Progenitor cell of endocrine pancreas (in vitro differentiated cells): ENCODE measurements at regions not wholly inside any gene's neighbourhood (a gene's known extent, or its start where the extent isn't known, plus 50 kb on each side); places are given as distances from the start of the nearest gene placed in this dataset.

Experiments
- DNase-seq: peaks from one replicate; pipeline ENCODE4 v3.0.0; 2021; ENCODE audit warnings: low spot score; ENCODE audit not compliant: unreplicated experiment
- H3K27ac Mint-ChIP-seq: 2 replicates; pipeline ENCODE4 v1.8.0; 2021; ENCODE audit warnings: mild to moderate bottlenecking, moderate library complexity, mixed read lengths
- H3K27me3 Mint-ChIP-seq: 2 replicates; pipeline ENCODE4 v1.8.0; 2021; ENCODE audit warnings: mixed read lengths
- H3K36me3 Mint-ChIP-seq: 2 replicates; pipeline ENCODE4 v1.8.0; 2022; ENCODE audit warnings: mixed read lengths; ENCODE audit not compliant: insufficient read depth
- H3K4me1 Mint-ChIP-seq: 2 replicates; pipeline ENCODE4 v1.8.0; 2021; ENCODE audit warnings: low read depth, mixed read lengths
- H3K4me3 Mint-ChIP-seq: 2 replicates; pipeline ENCODE4 v1.8.0; 2021; ENCODE audit warnings: low read depth, mild to moderate bottlenecking, moderate library complexity, mixed read lengths
- H3K9me3 Mint-ChIP-seq: 2 replicates; pipeline ENCODE4 v1.8.0; 2021; ENCODE audit warnings: low read depth, mixed read lengths
- TF ChIP-seq, protein P1 (sequence below): fragments of 200-600 bp; sonication (generic); IDR thresholded peaks from one replicate; pipeline ENCODE4 v1.5.0; 2021; ENCODE audit warnings: antibody characterized with exemption, mild to moderate bottlenecking; ENCODE audit not compliant: unreplicated experiment

DNA sequence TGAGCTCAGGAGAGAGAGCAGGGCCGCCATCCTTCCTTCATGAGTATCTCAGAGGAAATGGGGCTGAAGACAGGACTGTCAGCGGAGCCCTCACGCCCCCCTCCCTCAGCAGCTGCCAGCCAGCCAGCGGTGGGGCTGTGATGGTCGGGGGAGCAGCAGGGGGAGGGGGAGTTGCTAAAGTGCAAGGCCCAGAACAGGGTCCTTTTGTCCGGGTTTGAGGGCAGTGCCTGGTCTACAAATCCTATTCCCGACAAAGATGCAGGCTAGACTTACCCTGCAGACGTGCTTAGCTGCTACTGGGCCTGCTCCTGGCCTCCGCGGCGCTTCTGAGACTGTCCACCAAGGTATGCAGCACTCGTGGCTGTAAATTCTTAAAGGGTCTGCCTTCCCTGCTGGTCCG lies 593.4 kb upstream of the CDH4 start:
- peaks cover 37% of the 10 kb centered on the region for H3K27me3 Mint-ChIP-seq
- peaks cover 18% of the 10 kb centered on the region for H3K9me3 Mint-ChIP-seq
- H3K36me3 Mint-ChIP-seq = no peaks in the 10 kb centered on the region
- H3K27ac Mint-ChIP-seq = no peak overlapping the region
- TF ChIP-seq, protein P1, sequence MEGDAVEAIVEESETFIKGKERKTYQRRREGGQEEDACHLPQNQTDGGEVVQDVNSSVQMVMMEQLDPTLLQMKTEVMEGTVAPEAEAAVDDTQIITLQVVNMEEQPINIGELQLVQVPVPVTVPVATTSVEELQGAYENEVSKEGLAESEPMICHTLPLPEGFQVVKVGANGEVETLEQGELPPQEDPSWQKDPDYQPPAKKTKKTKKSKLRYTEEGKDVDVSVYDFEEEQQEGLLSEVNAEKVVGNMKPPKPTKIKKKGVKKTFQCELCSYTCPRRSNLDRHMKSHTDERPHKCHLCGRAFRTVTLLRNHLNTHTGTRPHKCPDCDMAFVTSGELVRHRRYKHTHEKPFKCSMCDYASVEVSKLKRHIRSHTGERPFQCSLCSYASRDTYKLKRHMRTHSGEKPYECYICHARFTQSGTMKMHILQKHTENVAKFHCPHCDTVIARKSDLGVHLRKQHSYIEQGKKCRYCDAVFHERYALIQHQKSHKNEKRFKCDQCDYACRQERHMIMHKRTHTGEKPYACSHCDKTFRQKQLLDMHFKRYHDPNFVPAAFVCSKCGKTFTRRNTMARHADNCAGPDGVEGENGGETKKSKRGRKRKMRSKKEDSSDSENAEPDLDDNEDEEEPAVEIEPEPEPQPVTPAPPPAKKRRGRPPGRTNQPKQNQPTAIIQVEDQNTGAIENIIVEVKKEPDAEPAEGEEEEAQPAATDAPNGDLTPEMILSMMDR = no peak
- no peak for DNase-seq
- peaks cover 4% of the 10 kb centered on the region for H3K4me1 Mint-ChIP-seq
- H3K4me3 Mint-ChIP-seq = no peak overlapping the region

DNA sequence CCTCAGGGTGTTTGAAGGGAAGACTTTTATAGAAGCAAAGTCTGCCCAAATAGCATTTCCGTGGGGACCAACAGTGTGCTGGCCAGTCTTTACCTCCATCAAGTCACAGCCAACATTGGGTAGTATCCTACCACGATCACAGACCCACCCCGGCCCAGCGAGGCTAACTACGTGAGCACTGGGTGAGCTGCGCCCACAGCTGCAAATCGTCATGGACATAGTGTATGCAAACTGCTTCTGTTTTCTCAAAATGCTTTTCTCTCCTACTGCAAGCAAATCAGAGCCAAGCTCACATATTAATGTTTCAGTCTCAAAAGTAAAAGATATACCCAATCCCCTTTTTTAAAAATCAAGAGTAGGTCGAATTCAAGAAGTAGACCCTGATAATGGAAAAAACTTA lies 592.8 kb upstream of the CDH4 start:
- Mint-ChIP-seq H3K4me1 (peaks cover 4% of the 10 kb centered on the region), H3K4me3 (no peak overlapping the region), H3K9me3 (peaks cover 18% of the 10 kb centered on the region), H3K27ac (no peak overlapping the region), H3K36me3 (no peaks in the 10 kb centered on the region), H3K27me3 (peaks cover 38% of the 10 kb centered on the region)
- no peak for DNase-seq
- TF ChIP-seq, protein P1 = no peak

DNA sequence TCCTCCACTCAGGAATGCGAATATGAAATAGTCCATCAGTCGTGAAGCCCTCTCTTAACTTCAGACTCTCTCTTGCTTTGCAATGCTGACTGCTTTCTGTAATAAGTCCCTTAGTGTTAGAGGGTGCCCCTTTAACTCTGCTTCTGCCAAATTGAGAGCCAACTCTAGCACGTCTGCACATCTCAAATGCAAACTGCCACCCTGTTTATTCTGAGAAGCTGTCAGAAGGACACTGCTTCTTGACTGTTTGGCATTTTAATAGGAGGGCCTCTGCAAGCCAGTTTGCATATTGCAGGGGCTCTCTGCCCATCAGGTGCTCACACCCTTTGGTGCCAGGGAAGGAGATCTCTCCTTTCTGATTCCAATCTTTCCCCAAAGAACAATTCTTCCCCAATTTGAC lies 589.8 kb upstream of the CDH4 start:
- Mint-ChIP-seq H3K27ac (no peak overlapping the region), H3K9me3 (no peaks in the 10 kb centered on the region), H3K27me3 (peaks cover 42% of the 10 kb centered on the region), H3K4me1 (no peaks in the 10 kb centered on the region), H3K4me3 (no peak overlapping the region), H3K36me3 (no peaks in the 10 kb centered on the region)
- TF ChIP-seq, protein P1 = no peak
- no peak for DNase-seq

DNA sequence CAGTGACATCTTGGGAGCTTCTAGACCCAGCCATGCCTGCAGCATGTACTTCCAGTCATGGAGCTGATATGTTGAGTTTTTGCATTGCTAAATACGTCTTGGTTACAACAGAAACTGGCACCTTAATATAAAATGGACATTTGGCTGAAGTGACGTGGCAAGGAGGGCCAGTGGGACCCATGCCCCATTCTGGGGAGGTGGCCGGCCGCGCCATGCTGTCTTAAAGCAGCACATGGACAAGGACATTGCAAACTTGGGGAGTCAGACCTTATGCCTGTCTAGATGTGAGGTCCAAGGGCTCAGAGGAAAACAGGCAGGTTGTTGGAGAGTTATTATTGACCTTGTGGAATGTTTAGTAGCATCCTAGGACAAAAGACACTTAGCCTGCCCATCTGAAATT lies 588.0 kb upstream of the CDH4 start:
- TF ChIP-seq, protein P1 = no peak
- Mint-ChIP-seq H3K9me3 (no peaks in the 10 kb centered on the region), H3K27me3 (peaks cover 47% of the 10 kb centered on the region), H3K4me1 (no peaks in the 10 kb centered on the region), H3K36me3 (no peaks in the 10 kb centered on the region), H3K4me3 (no peak overlapping the region), H3K27ac (no peak overlapping the region)
- DNase-seq = no peak

DNA sequence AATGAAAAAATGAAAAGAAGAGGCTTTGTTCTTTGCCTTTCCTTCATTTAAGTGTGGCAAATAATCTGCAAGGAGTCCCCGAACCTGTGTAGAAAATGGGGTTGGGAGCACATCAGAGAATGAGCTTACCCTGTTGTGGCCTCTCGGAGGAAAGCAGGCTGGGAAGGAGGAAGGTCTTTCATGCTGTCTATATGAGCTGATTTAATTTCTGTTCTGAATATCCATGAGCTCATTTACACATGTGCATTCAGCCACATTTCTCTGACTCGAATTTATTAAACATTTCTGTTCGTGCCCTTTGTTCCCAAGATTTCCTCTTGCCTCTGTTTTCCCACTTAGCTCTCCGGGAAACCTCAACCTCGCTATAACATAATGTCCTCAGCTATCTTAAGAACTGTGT lies 584.4 kb upstream of the CDH4 start:
- DNase-seq = no peak
- Mint-ChIP-seq H3K9me3 (no peaks in the 10 kb centered on the region), H3K27ac (no peak overlapping the region), H3K4me1 (no peaks in the 10 kb centered on the region), H3K4me3 (no peak overlapping the region), H3K36me3 (no peaks in the 10 kb centered on the region), H3K27me3 (peaks cover 54% of the 10 kb centered on the region)
- TF ChIP-seq, protein P1 = no peak
